IMR-90 (cell line): ENCODE measurements at regions not wholly inside any gene's neighbourhood (a gene's known extent, or its start where the extent isn't known, plus 50 kb on each side); places are given as distances from the start of the nearest gene placed in this dataset.

Source experiments
- CTCF ChIP-seq: conservative IDR thresholded peaks from 2 replicates; pipeline ENCODE4 v1.5.1; 2012; ENCODE audit warnings: mild to moderate bottlenecking, low read depth, low read length, improper control_type of control experiment
- POLR2A ChIP-seq: IDR thresholded peaks from 2 replicates; pipeline ENCODE4 v1.6.1; 2012; ENCODE audit warnings: mild to moderate bottlenecking, low read depth, low read length
- RAD21 ChIP-seq: IDR thresholded peaks from 2 replicates; pipeline ENCODE4 v1.6.1; 2012; ENCODE audit warnings: low read length, improper control_type of control experiment
- SMC3 ChIP-seq: fragments of 150-350 bp; IDR thresholded peaks from 2 replicates; pipeline ENCODE4 v1.6.1; 2016; ENCODE audit warnings: low read depth, mild to moderate bottlenecking, antibody characterized with exemption, low read length, moderate library complexity

- TF ChIP-seq CTCF (no peak), SMC3 (no peak), POLR2A (no peak), RAD21 (no peak)
Observed at GRCh38 chr1:113340038-113340437, 50.3 kb upstream of the MAGI3 start.
